ENCODE measurements at regions not wholly inside any gene's neighbourhood (a gene's known extent, or its start where the extent isn't known, plus 50 kb on each side); places are given as distances from the start of the nearest gene placed in this dataset.

- DNase-seq (ENCODE audit: low spot score) (no peak), FAIRE-seq (no peak)
Measured at GRCh38 chr11:112776834-112777233, 184.4 kb upstream of the NCAM1 start.

- no peak for DNase-seq (ENCODE audit: low spot score)
- FAIRE-seq = no peak
Measured at GRCh38 chr11:112777283-112777751, 183.9 kb upstream of the NCAM1 start.

DNA sequence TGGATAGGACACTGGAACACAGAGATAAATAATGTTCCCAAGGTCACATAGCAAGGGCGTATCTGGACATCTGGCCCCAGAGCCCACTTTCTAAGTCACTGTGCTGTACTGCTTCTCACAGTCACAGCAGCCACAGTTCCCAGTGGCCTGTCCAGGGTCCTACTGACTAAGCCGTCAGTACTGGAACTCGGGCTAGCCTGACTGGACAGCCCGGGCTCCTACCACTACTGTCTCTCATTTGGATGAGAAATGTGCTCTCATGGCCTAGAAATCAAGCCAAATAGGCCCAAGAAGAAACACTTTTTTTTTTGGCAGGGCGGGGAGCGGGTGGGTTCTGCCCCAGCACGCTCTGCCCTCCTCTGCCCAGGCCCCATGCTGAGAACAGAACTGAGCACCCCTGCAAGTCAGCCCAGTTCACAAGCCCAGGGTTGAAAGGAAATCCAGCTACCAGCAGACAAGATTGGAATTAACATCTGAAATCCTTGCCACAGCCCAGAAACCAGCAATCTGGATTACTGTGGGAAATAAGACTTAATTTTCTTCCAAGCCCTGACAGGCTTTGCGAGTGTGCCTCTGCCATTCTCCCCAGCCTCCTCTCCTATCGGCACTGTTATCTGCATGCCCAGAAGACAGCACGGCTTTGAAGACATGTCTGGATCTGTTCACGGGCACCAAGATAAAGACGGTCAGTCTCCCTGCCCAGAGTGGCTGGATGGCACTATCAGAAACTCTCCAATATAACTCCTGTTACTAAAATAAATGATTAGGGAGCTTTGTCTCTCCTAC, 182.9 kb upstream of the NCAM1 start:
- DNase-seq (ENCODE audit: low spot score) = no peak
- FAIRE-seq = no peak

DNA sequence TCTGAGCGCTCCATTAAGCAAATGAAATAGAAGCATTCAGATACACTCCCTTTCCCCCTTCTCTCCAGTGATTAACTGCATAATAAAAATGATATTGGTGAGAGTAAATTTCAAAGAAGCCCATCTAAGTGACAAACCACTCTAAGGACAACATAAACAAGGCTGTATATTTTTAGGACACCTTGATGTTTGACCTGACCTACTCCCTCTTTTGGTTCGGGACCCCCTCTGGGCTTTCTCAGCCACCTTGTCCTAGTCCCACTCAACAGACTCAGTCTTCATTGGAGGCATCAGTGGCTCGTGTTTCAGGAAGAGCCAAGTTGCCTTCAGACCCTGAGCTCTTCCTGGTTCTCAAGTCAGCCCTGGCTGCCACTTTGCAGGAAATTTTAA, 182.3 kb upstream of the NCAM1 start:
- DNase-seq (ENCODE audit: low spot score) (no peak), FAIRE-seq (no peak)

GRCh38 chr11:112780351-112781087, 180.7 kb upstream of the NCAM1 start:
- DNase-seq (ENCODE audit: low spot score) (peak; percentile 83), FAIRE-seq (peak; percentile 88)

DNA sequence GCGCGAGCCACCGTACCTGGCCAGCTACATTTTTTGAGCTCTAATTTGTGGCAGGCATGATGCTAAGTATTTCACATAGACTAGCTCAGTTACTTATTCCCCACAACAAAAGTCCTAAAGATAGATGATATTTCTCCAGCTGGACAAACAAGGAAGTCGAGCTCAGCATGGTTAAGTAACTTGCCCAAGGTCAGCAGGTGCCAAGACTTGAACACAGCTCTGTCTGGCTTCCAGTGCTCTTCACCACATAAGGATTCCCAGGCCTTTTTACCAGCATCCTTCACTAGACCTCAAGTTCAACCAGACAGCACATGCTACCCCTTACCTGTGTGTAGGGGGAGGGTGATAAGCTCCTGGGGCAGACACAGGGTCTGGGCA, 177.3 kb upstream of the NCAM1 start:
- DNase-seq (ENCODE audit: low spot score) (no peak), FAIRE-seq (peak; percentile 44)

GRCh38 chr11:112784323-112785073, 176.7 kb upstream of the NCAM1 start:
- DNase-seq (ENCODE audit: low spot score) (peak; percentile 83), FAIRE-seq (peak; percentile 71)

GRCh38 chr11:112785149-112785548, 176.1 kb upstream of the NCAM1 start:
- FAIRE-seq (peak; percentile 27), DNase-seq (ENCODE audit: low spot score) (peak; percentile 87)

DNA sequence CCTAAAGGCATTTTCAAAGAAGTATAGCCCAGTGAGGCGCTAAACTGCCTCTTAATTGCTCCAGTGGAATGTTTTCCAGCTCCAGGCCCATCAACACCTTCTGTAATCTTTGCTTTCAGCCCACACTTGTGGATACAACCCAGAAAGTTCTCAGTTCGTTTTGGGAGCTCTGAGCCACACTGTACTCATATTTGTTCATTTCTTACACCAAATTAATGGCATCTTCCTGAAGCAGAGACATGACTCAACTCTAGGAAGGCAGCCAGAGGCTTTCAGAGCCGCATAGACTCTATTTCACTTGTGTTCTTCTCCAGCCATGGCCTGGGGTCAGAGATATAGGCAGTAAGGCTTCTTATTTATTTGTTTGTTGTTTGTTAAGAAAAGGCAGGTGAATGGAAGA, 175.5 kb upstream of the NCAM1 start:
- FAIRE-seq (no peak), DNase-seq (ENCODE audit: low spot score) (no peak)

DNA sequence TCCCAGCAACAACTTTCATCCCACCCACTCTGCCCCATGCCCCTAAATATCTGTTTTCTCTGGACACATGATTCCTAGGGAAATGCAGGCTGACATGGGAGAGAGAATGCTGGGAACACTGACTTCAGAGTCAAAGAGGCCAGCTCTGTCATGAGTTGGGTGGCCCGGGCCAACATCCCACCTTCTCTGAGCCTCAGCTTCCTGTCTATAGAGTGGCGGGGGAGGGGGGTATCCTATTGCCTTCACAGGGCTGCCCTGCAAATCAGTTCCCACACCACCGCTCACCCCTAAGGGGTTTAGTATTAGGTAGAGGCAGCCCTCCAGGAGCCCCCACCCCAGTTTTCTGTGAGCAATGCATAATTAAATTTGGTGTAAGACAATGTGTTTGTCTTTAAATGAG, 175.0 kb upstream of the NCAM1 start:
- no peak for DNase-seq (ENCODE audit: low spot score)
- no peak for FAIRE-seq

- DNase-seq (ENCODE audit: low spot score) = no peak
- no peak for FAIRE-seq
Measured at GRCh38 chr11:112786886-112787530, 174.2 kb upstream of the NCAM1 start.

DNA sequence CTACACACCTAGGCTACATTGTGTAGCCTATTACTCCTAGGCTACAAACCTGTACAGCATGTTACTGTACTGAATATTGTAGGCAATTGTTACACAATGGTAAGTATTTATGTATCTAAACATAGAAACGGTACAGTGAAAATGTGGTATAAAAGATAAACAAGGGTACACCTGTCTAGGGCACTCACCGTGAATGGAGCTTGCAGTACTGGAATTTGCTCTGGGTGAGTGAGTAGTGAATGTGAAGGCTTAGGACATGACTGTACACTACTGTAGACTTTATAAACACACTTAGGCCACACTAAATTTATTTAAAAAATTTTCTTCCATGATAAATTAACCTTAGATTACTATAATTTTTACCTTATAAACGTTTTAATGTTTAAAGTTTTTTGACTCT, 171.7 kb upstream of the NCAM1 start:
- FAIRE-seq (no peak), DNase-seq (ENCODE audit: low spot score) (no peak)

GRCh38 chr11:112790286-112790685, 170.9 kb upstream of the NCAM1 start:
- DNase-seq (ENCODE audit: low spot score) (no peak), FAIRE-seq (no peak)

DNA sequence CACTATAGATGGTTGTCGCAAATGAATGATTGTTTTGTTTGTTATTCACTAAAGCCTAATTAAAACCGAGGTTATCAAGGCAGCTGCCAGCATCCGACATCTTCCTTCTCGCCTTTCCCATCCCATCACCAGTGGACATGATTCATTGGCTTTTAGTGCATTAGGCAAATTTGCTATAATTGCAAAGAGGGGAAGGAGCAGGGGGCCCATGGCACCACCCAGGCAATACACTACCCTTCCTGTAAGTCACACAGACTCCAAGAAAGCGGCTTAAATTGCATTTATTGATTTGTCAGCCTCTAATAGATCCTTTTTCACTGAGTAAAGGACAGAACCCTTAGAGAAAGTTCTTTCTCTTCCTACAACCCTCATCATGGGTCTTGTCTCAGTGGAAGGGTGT, 169.2 kb upstream of the NCAM1 start:
- no peak for DNase-seq (ENCODE audit: low spot score)
- FAIRE-seq = no peak

- no peak for DNase-seq (ENCODE audit: low spot score)
- no peak for FAIRE-seq
Measured at GRCh38 chr11:112793416-112793815, 167.8 kb upstream of the NCAM1 start.

GRCh38 chr11:112794331-112794846, 166.8 kb upstream of the NCAM1 start:
- DNase-seq (ENCODE audit: low spot score) (no peak), FAIRE-seq (no peak)

DNA sequence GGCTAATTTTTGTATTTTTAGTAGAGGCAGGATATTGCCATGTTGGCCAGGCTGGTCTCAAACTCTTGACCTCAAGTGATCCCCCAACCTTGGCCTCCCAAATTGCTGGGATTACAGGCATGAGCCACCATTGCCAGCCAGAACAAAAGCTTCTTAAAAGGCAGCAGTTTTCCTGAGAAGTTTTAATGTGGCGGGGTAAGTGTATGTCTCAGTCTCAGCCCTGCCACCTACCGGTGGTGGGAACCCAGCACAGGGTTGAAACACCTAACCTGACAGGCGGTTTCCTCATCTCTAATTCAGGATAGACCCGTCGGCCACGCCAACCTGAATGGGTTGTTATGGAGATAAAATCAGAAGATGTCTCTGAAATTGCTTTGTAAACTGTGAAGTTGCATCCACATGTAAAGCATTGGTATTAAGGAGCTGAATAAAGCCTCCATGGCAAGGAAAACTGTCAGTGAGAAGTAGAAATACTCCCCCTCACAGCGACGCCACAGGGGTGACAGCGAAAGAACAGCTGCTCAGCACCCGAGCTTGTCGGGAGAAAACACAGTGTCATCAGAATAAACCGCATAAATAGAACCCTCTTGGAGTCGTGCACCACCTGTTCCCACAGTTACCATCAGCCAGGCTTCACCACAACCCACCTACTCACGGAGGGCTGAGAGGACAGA, 165.9 kb upstream of the NCAM1 start:
- DNase-seq (ENCODE audit: low spot score) (peak; percentile 73), FAIRE-seq (peak; percentile 92)

DNA sequence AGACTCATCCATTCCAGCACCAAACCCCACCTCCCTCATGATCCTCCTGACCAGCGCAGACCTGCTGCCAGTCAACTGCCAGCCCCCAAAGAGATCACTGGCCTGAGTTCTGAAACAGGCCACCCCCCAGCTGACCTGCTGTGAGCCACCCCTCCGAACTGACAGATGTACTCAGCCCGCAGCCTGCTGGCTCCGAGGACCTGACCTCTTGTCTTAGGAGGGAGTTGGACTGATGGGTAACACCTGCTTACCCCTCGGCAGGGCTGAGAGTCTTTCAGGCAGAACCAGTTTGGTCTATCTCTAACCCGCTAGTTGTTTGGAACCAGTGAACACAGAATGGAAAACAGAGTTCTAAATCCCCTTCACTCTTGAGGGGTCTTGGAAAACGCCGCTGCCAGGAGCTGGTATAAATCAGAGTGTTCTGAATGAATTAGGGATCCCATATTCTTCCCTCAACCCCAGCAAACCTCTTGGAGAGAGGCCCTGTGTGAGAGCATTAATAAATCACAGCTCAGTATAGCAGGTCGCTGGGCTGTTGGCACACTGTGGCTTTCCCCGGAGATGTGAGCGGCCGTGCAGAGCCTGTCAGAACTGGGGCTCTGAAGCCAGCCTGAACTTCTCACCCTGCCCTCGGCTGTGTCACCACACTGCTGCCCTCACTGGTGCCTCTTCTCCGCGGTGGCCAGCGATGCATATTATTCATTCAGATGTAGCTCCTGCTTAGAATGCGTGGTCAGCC, 165.1 kb upstream of the NCAM1 start:
- DNase-seq (ENCODE audit: low spot score) = no peak
- peak; percentile 44 for FAIRE-seq

GRCh38 chr11:112797092-112797491, 164.1 kb upstream of the NCAM1 start:
- FAIRE-seq (no peak), DNase-seq (ENCODE audit: low spot score) (no peak)

DNA sequence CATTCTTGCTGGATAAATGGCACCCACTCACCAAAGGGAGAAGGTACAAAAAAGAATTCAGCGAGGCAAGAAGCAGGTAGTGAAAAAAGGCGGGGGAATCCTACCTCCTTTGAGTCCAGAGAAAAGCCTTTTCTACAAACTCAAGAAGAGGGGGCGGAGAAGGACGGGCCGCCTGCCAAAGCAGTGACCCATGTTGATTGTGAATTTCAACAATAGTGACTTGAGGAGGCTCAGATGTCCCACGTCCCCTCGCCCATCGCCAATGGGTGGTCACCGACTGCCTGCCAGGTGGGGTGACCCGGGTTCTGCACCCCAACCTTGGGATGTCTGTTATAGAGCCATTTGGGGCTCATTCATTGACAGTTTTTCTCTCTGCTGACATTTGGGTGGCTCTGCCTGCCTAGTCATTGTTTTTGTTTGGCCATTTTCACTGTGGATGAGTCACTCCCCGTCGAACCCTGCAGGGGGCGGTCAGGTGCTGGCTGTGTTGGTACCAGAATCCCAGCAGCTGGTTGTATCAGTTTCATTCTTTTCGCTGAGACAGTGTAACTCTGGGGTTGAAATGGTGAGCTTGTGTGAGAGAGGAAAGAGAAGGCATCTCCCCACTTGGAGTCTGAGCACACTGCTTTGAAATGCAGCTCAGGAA, 163.4 kb upstream of the NCAM1 start:
- DNase-seq (ENCODE audit: low spot score) = peak; percentile 41
- FAIRE-seq = no peak
